MCF 10A (cell line): ENCODE measurements at regions not wholly inside any gene's neighbourhood (a gene's known extent, or its start where the extent isn't known, plus 50 kb on each side); places are given as distances from the start of the nearest gene placed in this dataset.

Experiments used
- BruUV-seq: library from RNA; stranded (reverse); fragments of 400-500 nt; replicated peaks from 2 replicates; lab custom pipeline; 2021; lab: Mats Ljungman, UMichigan
- CTCF ChIA-PET: fragments of 300-600 bp; sonication (Branson Sonifier 250); formaldehyde crosslinking; extraction: SDS; loops from one replicate; lab custom pipeline; 2021; ENCODE audit warnings: antibody characterized with exemption, inconsistent platforms; lab: Yijun Ruan, JAX
- POLR2A ChIA-PET: fragments of 300-600, 350-650 bp; sonication (Branson Sonifier 250); formaldehyde crosslinking; extraction: SDS; loops from one replicate; lab custom pipeline; 2020; ENCODE audit warnings: antibody characterized with exemption, inconsistent platforms; lab: Yijun Ruan, JAX
- DNase-seq: peaks from one replicate; pipeline ENCODE4 v3.0.0-alpha.2; 2018; ENCODE audit not compliant: unreplicated experiment
- H3K27ac Mint-ChIP-seq: one replicate; pipeline ENCODE4 v1.8.0; 2022; ENCODE audit warnings: mild to moderate bottlenecking, low read depth, mixed read lengths; ENCODE audit not compliant: unreplicated experiment
- H3K27me3 Mint-ChIP-seq: one replicate; pipeline ENCODE4 v1.8.0; 2022; ENCODE audit warnings: mixed read lengths; ENCODE audit not compliant: insufficient read depth, unreplicated experiment
- H3K36me3 Mint-ChIP-seq: one replicate; pipeline ENCODE4 v1.8.0; 2022; ENCODE audit warnings: mild to moderate bottlenecking, moderate library complexity, mixed read lengths; ENCODE audit not compliant: insufficient read depth, unreplicated experiment
- H3K4me1 Mint-ChIP-seq: one replicate; pipeline ENCODE4 v1.8.0; 2022; ENCODE audit warnings: mixed read lengths; ENCODE audit not compliant: insufficient read depth, unreplicated experiment
- H3K4me3 Mint-ChIP-seq: one replicate; pipeline ENCODE4 v1.8.0; 2022; ENCODE audit warnings: mild to moderate bottlenecking, moderate library complexity, mixed read lengths; ENCODE audit not compliant: unreplicated experiment
- H3K9me3 Mint-ChIP-seq: one replicate; pipeline ENCODE4 v1.8.0; 2022; ENCODE audit warnings: mixed read lengths; ENCODE audit not compliant: unreplicated experiment
- intact Hi-C: fragments of 100-400 bp; cut with micrococcal nuclease; formaldehyde crosslinking; loops from 2 replicates; pipeline ENCODE4 v1.14.1; 2022
- TF ChIP-seq, protein P1 (sequence below): fragments of 200-600 bp; IDR thresholded peaks from one replicate; pipeline ENCODE4 v1.8.0; 2022; ENCODE audit warnings: antibody characterized with exemption, mild to moderate bottlenecking; ENCODE audit not compliant: unreplicated experiment

- Mint-ChIP-seq H3K4me3 (no peak overlapping the region), H3K27ac (no peak overlapping the region), H3K4me1 (no peaks in the 10 kb centered on the region), H3K36me3 (no peaks in the 10 kb centered on the region), H3K9me3 (no peaks in the 10 kb centered on the region), H3K27me3 (no peaks in the 10 kb centered on the region)
- TF ChIP-seq, protein P1, sequence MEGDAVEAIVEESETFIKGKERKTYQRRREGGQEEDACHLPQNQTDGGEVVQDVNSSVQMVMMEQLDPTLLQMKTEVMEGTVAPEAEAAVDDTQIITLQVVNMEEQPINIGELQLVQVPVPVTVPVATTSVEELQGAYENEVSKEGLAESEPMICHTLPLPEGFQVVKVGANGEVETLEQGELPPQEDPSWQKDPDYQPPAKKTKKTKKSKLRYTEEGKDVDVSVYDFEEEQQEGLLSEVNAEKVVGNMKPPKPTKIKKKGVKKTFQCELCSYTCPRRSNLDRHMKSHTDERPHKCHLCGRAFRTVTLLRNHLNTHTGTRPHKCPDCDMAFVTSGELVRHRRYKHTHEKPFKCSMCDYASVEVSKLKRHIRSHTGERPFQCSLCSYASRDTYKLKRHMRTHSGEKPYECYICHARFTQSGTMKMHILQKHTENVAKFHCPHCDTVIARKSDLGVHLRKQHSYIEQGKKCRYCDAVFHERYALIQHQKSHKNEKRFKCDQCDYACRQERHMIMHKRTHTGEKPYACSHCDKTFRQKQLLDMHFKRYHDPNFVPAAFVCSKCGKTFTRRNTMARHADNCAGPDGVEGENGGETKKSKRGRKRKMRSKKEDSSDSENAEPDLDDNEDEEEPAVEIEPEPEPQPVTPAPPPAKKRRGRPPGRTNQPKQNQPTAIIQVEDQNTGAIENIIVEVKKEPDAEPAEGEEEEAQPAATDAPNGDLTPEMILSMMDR: no peak
- CTCF ChIA-PET: interaction anchor here (0.6 to 5.8 kb wide), 4 partner anchors 12 to 229 kb away, joined by 3 to 32 read pairs (median 4); no protein-coding TSS in a partner anchor
- BruUV-seq: no TSS peak
- POLR2A ChIA-PET: interaction anchor here (0.6 to 1.4 kb wide), 2 partner anchors 10 to 457 kb away, joined by 3 read pairs; no protein-coding TSS in a partner anchor
- no peak for DNase-seq
- intact Hi-C loops: no loop called here
Measured at GRCh38 chr5:61670941-61671340, 338.9 kb downstream of the ZSWIM6 start.

DNA sequence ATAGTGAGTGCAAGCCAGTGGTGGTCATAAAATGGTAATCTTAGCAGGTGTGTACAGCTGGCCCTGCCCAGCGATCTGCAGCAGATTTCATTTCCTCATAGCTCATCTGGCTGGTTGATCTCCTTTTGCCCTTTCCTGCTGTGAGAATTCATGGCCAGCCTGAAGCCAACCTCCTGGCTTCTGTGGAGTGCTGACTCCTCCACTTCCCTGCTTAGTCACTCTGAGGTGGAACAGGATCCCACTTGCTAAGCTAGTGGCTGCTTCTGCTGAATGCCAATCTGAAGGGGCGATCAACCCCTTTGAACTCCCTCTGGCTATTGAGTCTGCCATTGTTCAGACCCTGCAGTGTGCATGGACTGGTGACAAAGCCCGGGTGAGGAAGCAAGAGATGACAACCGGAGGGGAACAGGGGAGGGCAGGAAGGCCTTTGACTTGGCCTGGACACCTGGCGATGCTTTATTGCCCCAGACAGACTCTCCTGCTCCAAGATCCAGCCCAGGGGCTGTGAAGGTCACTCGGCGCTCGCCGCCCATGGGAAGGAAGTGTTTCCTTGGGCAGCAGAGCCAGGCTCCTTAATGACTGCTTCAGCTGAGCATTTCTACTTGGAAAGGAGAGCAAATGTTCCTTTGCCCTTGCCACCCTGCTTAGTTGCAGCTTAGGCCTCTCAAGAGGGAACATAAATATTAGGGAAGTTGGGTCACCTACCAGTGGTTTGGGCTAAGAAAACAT is 341.1 kb downstream of the ZSWIM6 start:
- Mint-ChIP-seq H3K27ac (no peak overlapping the region), H3K4me1 (no peaks in the 10 kb centered on the region), H3K9me3 (no peaks in the 10 kb centered on the region), H3K36me3 (no peaks in the 10 kb centered on the region), H3K27me3 (no peaks in the 10 kb centered on the region), H3K4me3 (no peak overlapping the region)
- DNase-seq: peak; percentile 31
- no TSS peak for BruUV-seq
- intact Hi-C loops: no loop called here
- POLR2A ChIA-PET: interaction anchor here (0.9 kb wide), 1 partner anchor 9 kb away, joined by 3 read pairs; no protein-coding TSS in a partner anchor
- TF ChIP-seq, protein P1: no peak
- CTCF ChIA-PET: interaction anchor here (1.5 to 2.0 kb wide), 2 partner anchors 14 to 144 kb away, joined by 4 to 8 read pairs; no protein-coding TSS in a partner anchor

- POLR2A ChIA-PET: no interaction called here
- Mint-ChIP-seq H3K27me3 (no peaks in the 10 kb centered on the region), H3K27ac (no peak overlapping the region)
Measured at GRCh38 chr5:61674378-61674777, 342.3 kb downstream of the ZSWIM6 start.

More at GRCh38 chr5:61674378-61674777, 342.3 kb downstream of the ZSWIM6 start:
- Mint-ChIP-seq H3K9me3 (no peaks in the 10 kb centered on the region), H3K36me3 (no peaks in the 10 kb centered on the region), H3K4me1 (no peaks in the 10 kb centered on the region), H3K4me3 (no peak overlapping the region)
- DNase-seq: no peak
- intact Hi-C loops: no loop called here
- CTCF ChIA-PET: interaction anchor here (0.6 to 2.0 kb wide), 2 partner anchors 15 to 321 kb away, joined by 3 to 8 read pairs; no protein-coding TSS in a partner anchor
- TF ChIP-seq, protein P1: no peak
- BruUV-seq: no TSS peak
